Neuronal stem cell (in vitro differentiated cells): ENCODE measurements at regions not wholly inside any gene's neighbourhood (a gene's known extent, or its start where the extent isn't known, plus 50 kb on each side); places are given as distances from the start of the nearest gene placed in this dataset.

Experiments
- DNase-seq: peaks from one replicate; pipeline ENCODE4 v3.0.0-alpha.2; 2013; ENCODE audit warnings: low spot score
- H2AFZ ChIP-seq: one replicate; pipeline ENCODE4 v1.6.1; 2013; ENCODE audit warnings: mild to moderate bottlenecking, low read length, inconsistent platforms
- H2AK5ac ChIP-seq: 2 replicates; pipeline ENCODE4 v1.6.1; 2013; ENCODE audit warnings: low read depth, mild to moderate bottlenecking, inconsistent platforms, low read length, moderate library complexity, mixed read lengths
- H2BK120ac ChIP-seq: 2 replicates; pipeline ENCODE4 v1.6.1; 2013; ENCODE audit warnings: low read depth, mild to moderate bottlenecking, inconsistent platforms, low read length, moderate library complexity, mixed read lengths
- H2BK12ac ChIP-seq: one replicate; pipeline ENCODE4 v1.6.1; 2013; ENCODE audit warnings: low read length, inconsistent platforms
- H2BK15ac ChIP-seq: 2 replicates; pipeline ENCODE4 v1.6.1; 2013; ENCODE audit warnings: mild to moderate bottlenecking, low read length, inconsistent platforms, mixed read lengths
- H2BK5ac ChIP-seq: one replicate; pipeline ENCODE4 v1.6.1; 2013; ENCODE audit warnings: inconsistent platforms, mild to moderate bottlenecking, low read length, moderate library complexity
- H3K14ac ChIP-seq: one replicate; pipeline ENCODE4 v1.6.1; 2013; ENCODE audit warnings: low read length, inconsistent platforms
- H3K18ac ChIP-seq: 2 replicates; pipeline ENCODE4 v1.6.1; 2013; ENCODE audit warnings: low read length, inconsistent platforms
- H3K23ac ChIP-seq: 2 replicates; pipeline ENCODE4 v1.6.1; 2013; ENCODE audit warnings: low read depth, mild to moderate bottlenecking, mixed read lengths, low read length, inconsistent platforms; ENCODE audit not compliant: poor library complexity
- H3K27ac ChIP-seq: replicated peaks from 3 replicates; pipeline ENCODE4 v1.5.1; 2013; ENCODE audit warnings: low read length, inconsistent platforms
- H3K27me3 ChIP-seq, 3 experiments: 2 replicates each; pipeline ENCODE4 v1.6.1; 2013; ENCODE audit warnings: low read length in 3 of 3, mild to moderate bottlenecking in 2 of 3, inconsistent platforms in 1 of 3, low read depth in 1 of 3, mixed read lengths in 1 of 3, moderate library complexity in 1 of 3; ENCODE audit not compliant: control insufficient read depth in 3 of 3, insufficient read depth in 3 of 3
- H3K36me3 ChIP-seq, 2 donors: replicated peaks in 1 of 2; 2 replicates each; pipeline ENCODE4 v1.6.1; 2013; ENCODE audit warnings: low read length in 2 of 2; ENCODE audit not compliant: control insufficient read depth in 2 of 2, insufficient read depth in 2 of 2
- H3K4ac ChIP-seq: 2 replicates; pipeline ENCODE4 v1.6.1; 2013; ENCODE audit warnings: inconsistent platforms, mild to moderate bottlenecking, low read length, moderate library complexity
- H3K4me1 ChIP-seq, 2 donors: 1 replicate in 1 of 2; 2 replicates in 1 of 2; pipeline ENCODE4 v1.6.1; 2013; ENCODE audit warnings: low read length in 2 of 2, low read depth in 1 of 2; ENCODE audit not compliant: control insufficient read depth in 2 of 2, insufficient read depth in 1 of 2
- H3K4me2 ChIP-seq: one replicate; pipeline ENCODE4 v1.6.1; 2013; ENCODE audit warnings: mild to moderate bottlenecking, low read length, inconsistent platforms; ENCODE audit not compliant: insufficient read depth, poor library complexity, severe bottlenecking
- H3K4me3 ChIP-seq, 2 donors: 2 replicates each; pipeline ENCODE4 v1.5.1; 2013; ENCODE audit warnings: low read length in 2 of 2, mild to moderate bottlenecking in 2 of 2, inconsistent platforms in 1 of 2, moderate library complexity in 1 of 2
- H3K79me1 ChIP-seq: one replicate; pipeline ENCODE4 v1.6.1; 2013; ENCODE audit warnings: low read depth, mild to moderate bottlenecking, inconsistent platforms, low read length, moderate library complexity
- H3K9ac ChIP-seq: one replicate; pipeline ENCODE4 v1.6.1; 2013; ENCODE audit warnings: mild to moderate bottlenecking, low read depth, low read length, inconsistent platforms; ENCODE audit not compliant: poor library complexity
- H3K9me3 ChIP-seq, 2 donors: replicated peaks in 1 of 2; 2 replicates each; pipeline versions ENCODE3 to v1.6.1; 2013; ENCODE audit warnings: low read length in 2 of 2, mild to moderate bottlenecking in 2 of 2, inconsistent platforms in 1 of 2, low read depth in 1 of 2, mixed read lengths in 1 of 2, moderate library complexity in 1 of 2; ENCODE audit not compliant: control insufficient read depth in 2 of 2, insufficient read depth in 1 of 2
- H4K8ac ChIP-seq: one replicate; pipeline ENCODE4 v1.6.1; 2013; ENCODE audit warnings: low read depth, mild to moderate bottlenecking, inconsistent platforms, low read length, moderate library complexity
- H4K91ac ChIP-seq: one replicate; pipeline ENCODE4 v1.6.1; 2013; ENCODE audit warnings: low read length, low read depth, mild to moderate bottlenecking, inconsistent platforms; ENCODE audit not compliant: poor library complexity
- WGBS, 2 donors: extraction: QIAGEN DNeasy Blood & Tissue Kit; methylation state at CpG; one replicate each; pipeline ENCODE4 v1.1.7; 2013; ENCODE audit warnings: missing lambda C conversion rate in 2 of 2, mixed read lengths in 1 of 2; ENCODE audit not compliant: insufficient read length in 2 of 2, insufficient replicate concordance in 1 of 2; ENCODE audit errors: extremely low coverage in 2 of 2; 5-methylcytosine and 5-hydroxymethylcytosine counted together

DNA sequence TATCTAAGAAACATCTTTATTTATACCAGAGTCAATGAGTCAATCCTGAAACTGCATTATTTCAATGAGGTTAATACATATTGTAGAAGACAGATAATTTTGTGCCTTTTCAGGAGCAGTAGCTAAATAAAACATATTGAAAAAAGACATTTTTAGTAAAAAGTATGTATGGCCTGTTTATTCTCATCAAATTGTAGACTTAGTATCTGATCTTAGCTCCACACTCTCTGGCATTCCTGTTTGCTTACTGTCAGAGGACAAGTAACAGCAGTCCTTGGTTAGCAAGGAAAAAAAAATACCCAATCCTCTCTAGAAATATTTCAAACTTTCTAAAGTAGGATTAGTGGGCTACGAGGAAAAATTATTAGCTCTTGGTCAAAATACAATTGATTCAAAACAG, 50.5 kb upstream of the GUCY1A1 start:
- no peak overlapping the region for H3K18ac ChIP-seq
- no peak overlapping the region for H3K23ac ChIP-seq
- WGBS, 2 donors = no CpG with 5 or more reads among the region's 1 CpG
- H3K36me3 ChIP-seq = no peaks in the 10 kb centered on the region
- no peaks in the 10 kb centered on the region for H3K27me3 ChIP-seq
- H3K4me1 ChIP-seq = no peaks in the 10 kb centered on the region
- no peak overlapping the region for H3K9ac ChIP-seq
- H3K14ac ChIP-seq = no peak overlapping the region
- H2BK120ac ChIP-seq = no peak overlapping the region
- H3K4me2 ChIP-seq = no peak overlapping the region
- no peak overlapping the region for H4K8ac ChIP-seq
- no peak overlapping the region for H2AFZ ChIP-seq
- no peaks in the 10 kb centered on the region for H3K9me3 ChIP-seq
- H2BK12ac ChIP-seq = no peak overlapping the region
- H2AK5ac ChIP-seq = no peak overlapping the region
- no peak overlapping the region for H3K4ac ChIP-seq
- no peak overlapping the region for H3K27ac ChIP-seq
- no peak for DNase-seq
- no peak overlapping the region for H4K91ac ChIP-seq
- no peak overlapping the region for H3K4me3 ChIP-seq
- no peak overlapping the region for H2BK15ac ChIP-seq
- H3K79me1 ChIP-seq = no peaks in the 10 kb centered on the region
- H2BK5ac ChIP-seq = no peak overlapping the region

DNA sequence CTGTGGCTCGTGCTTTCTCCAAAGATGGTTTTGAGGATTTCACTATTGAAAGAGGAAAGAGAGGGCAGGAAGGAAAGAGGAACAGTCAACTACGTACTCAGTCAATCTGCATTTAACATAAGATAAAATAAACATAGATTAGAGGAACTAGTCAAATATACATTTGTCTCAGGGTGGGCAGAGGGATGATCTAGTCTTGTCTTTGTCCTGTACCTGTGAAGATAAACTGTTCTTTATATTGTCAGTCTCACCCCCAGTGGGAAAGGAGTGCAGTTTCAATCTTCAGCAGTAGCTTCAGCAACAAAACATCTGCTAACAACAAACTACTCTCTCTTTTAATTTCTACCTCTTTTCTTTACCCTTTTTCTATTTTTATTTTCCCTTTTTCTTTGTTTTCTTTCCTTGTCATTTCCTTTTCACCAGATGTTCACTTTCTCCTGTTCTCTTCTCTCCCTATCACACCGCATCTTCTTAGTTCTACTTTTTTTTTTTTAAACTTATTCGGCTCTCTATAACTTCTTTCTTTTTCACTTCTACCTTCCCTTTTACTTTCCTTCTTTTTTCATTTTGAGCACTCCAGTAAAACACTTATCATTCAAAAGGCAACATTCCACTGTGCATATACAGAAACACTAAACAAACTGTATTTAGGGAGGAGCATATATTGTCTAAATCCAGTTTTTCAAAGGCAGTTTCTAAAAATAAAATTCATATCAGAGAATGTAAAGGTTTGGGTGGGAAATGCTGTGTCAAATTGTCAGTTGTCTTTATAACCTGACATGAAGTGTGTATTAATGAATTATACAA, 51.4 kb upstream of the GUCY1A1 start:
- no peak for DNase-seq
- Histone ChIP-seq H3K23ac (no peak overlapping the region), H3K4me2 (no peak overlapping the region), H2AFZ (no peak overlapping the region), H4K8ac (no peak overlapping the region), H3K9me3 (no peaks in the 10 kb centered on the region), H3K18ac (no peak overlapping the region), H3K27me3 (no peaks in the 10 kb centered on the region), H3K27ac (no peak overlapping the region), H3K36me3 (no peaks in the 10 kb centered on the region), H3K14ac (no peak overlapping the region), H2BK12ac (no peak overlapping the region), H2BK5ac (no peak overlapping the region), H3K4me3 (no peak overlapping the region), H4K91ac (no peak overlapping the region), H3K4me1 (no peaks in the 10 kb centered on the region), H3K9ac (no peak overlapping the region), H3K4ac (no peak overlapping the region), H2AK5ac (no peak overlapping the region), H2BK120ac (no peak overlapping the region), H3K79me1 (no peaks in the 10 kb centered on the region), H2BK15ac (no peak overlapping the region)
- 100% methylated on average over 1 of the region's 4 CpGs for WGBS, 2 donors

DNA sequence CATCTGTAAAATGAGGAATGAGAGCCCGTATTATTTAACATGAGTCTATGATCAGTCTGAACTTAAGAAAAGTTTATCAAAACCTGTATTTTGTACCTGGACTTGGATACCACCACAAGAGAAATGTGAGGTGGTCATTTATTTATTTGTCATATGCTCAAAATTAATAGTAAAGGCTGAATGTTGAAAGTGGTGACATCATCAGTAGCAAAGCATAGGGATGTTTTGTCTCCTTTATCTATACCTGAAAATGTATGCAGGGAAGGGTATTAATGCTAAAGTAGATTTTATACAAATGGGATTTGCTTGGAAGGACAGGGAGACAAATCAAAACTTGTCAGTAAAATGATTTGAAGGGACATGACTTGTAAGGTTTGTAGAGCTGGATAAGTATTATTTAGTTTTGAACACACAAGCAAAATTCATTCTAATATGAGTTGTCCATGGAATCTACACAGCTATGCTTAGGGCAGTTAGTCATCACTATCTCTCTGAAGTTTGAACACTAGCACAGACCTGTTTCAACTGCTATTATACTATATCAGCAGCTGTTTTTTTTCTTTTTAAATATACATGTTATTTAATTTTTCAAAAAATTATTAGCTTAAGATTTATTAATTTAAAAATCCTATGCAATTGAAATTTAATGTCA, 52.4 kb upstream of the GUCY1A1 start:
- Histone ChIP-seq H2AFZ (no peak overlapping the region), H2BK15ac (no peak overlapping the region), H3K4me1 (no peaks in the 10 kb centered on the region), H4K91ac (no peak overlapping the region), H3K27ac (no peak overlapping the region), H3K27me3 (no peaks in the 10 kb centered on the region), H3K36me3 (no peaks in the 10 kb centered on the region), H3K18ac (no peak overlapping the region), H3K79me1 (no peaks in the 10 kb centered on the region), H4K8ac (no peak overlapping the region), H3K4me2 (no peak overlapping the region), H3K9me3 (no peaks in the 10 kb centered on the region), H3K4ac (no peak overlapping the region), H3K14ac (no peak overlapping the region), H3K4me3 (no peak overlapping the region), H2BK12ac (no peak overlapping the region), H3K23ac (no peak overlapping the region), H2BK120ac (no peak overlapping the region), H3K9ac (no peak overlapping the region), H2AK5ac (no peak overlapping the region), H2BK5ac (no peak overlapping the region)
- DNase-seq = no peak
- no CpG with 5 or more reads among the region's 1 CpG for WGBS, 2 donors

GRCh38 chr4:155612074-155612473, 54.6 kb upstream of the GUCY1A1 start:
- WGBS, 2 donors = no CpG with 5 or more reads among the region's 2 CpGs
- Histone ChIP-seq H4K8ac (no peak overlapping the region), H3K27me3 (no peaks in the 10 kb centered on the region), H3K27ac (no peak overlapping the region), H3K14ac (no peak overlapping the region), H2BK5ac (no peak overlapping the region), H3K23ac (no peak overlapping the region), H2BK12ac (no peak overlapping the region), H2BK120ac (no peak overlapping the region), H3K4ac (no peak overlapping the region), H3K9ac (no peak overlapping the region), H3K4me2 (no peak overlapping the region), H3K9me3 (no peaks in the 10 kb centered on the region), H2BK15ac (no peak overlapping the region), H3K4me1 (no peaks in the 10 kb centered on the region), H3K18ac (no peak overlapping the region), H2AFZ (no peak overlapping the region), H3K4me3 (no peak overlapping the region), H4K91ac (no peak overlapping the region), H2AK5ac (no peak overlapping the region), H3K79me1 (no peaks in the 10 kb centered on the region), H3K36me3 (no peaks in the 10 kb centered on the region)
- no peak for DNase-seq
